Osteoblast (primary cell): ENCODE measurements at regions not wholly inside any gene's neighbourhood (a gene's known extent, or its start where the extent isn't known, plus 50 kb on each side); places are given as distances from the start of the nearest gene placed in this dataset.

ENCODE experiments used
- DNase-seq: peaks from one replicate; pipeline ENCODE4 v3.0.0; 2011; ENCODE audit warnings: low spot score, mixed read lengths; ENCODE audit not compliant: insufficient read length; ENCODE audit errors: missing footprints
- H2AFZ ChIP-seq: 2 replicates; pipeline ENCODE4 v1.6.0; 2011; ENCODE audit warnings: mild to moderate bottlenecking, low read length
- H3K27ac ChIP-seq: 2 replicates; pipeline ENCODE4 v1.5.1; 2011; ENCODE audit warnings: mild to moderate bottlenecking, low read depth, low read length, moderate library complexity
- H3K27me3 ChIP-seq: 2 replicates; pipeline ENCODE4 v1.6.0; 2012; ENCODE audit warnings: mild to moderate bottlenecking, control low read depth, inconsistent platforms, low read length, moderate library complexity; ENCODE audit not compliant: insufficient read depth
- H3K36me3 ChIP-seq: 2 replicates; pipeline ENCODE4 v1.5.1; 2011; ENCODE audit warnings: mild to moderate bottlenecking, low read length, control low read depth, moderate library complexity; ENCODE audit not compliant: insufficient read depth
- H3K4me1 ChIP-seq: 2 replicates; pipeline ENCODE4 v1.5.1; 2011; ENCODE audit warnings: mild to moderate bottlenecking, low read length, control low read depth, moderate library complexity; ENCODE audit not compliant: insufficient read depth
- H3K4me2 ChIP-seq: 2 replicates; pipeline ENCODE4 v1.6.0; 2011; ENCODE audit warnings: mild to moderate bottlenecking, low read length; ENCODE audit not compliant: insufficient read depth
- H3K4me3 ChIP-seq: fragments of 200-600 bp; sonication (generic); 3 replicates; pipeline ENCODE4 v1.5.1; 2012; ENCODE audit warnings: mild to moderate bottlenecking, low read length, inconsistent platforms; ENCODE audit not compliant: insufficient read depth
- H3K79me2 ChIP-seq: 2 replicates; pipeline ENCODE4 v1.6.0; 2012; ENCODE audit warnings: mild to moderate bottlenecking, low read length, control low read depth, inconsistent platforms; ENCODE audit not compliant: insufficient read depth
- H3K9me3 ChIP-seq: 2 replicates; pipeline ENCODE4 v1.5.1; 2011; ENCODE audit warnings: low read depth, low read length, control low read depth
- H4K20me1 ChIP-seq: 2 replicates; pipeline ENCODE4 v1.6.0; 2012; ENCODE audit warnings: mild to moderate bottlenecking, low read length, control low read depth; ENCODE audit not compliant: insufficient read depth
- TF ChIP-seq, protein P1 (sequence below): IDR thresholded peaks from 2 replicates; pipeline ENCODE4 v1.5.1; 2011; ENCODE audit warnings: mild to moderate bottlenecking, low read depth, low read length, moderate library complexity; ENCODE audit errors: extremely low read depth

DNA sequence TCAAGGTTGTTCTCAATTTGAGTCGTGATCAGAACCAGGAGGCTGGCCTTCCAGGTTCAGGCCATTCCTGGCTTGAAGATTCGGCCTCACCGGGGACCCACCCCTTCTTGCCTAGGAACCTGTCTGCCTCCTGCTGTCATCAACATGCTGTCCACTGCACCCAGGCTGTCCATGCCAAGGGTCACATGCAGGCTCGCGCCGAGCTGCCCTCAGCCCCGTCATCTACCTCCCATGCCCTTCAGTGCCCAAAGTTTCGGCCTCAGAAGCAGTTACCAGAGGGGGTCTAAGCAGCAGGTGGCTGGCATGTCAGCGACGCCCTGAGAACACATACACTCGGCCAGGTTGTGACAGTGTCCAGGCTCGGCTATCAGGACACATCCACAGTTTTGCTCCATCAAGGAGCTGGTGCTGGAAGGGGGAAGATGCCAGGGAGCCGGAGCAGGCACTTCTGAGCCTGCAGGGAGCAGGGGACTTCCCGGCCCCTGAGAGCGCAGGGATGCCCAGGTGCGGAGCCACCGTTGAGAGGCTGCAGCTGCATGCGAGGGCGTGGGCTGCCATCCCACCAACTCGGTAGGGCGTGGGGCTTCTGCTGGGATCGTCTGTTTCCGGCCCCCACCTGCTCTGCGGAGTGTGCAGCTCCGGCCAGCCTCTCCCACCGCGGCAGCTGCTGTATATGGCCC lies 590.9 kb upstream of the SLITRK5 start:
- no peak overlapping the region for H3K4me2 ChIP-seq
- H3K27ac ChIP-seq = no peak overlapping the region
- no peaks in the 10 kb centered on the region for H3K36me3 ChIP-seq
- TF ChIP-seq, protein P1, sequence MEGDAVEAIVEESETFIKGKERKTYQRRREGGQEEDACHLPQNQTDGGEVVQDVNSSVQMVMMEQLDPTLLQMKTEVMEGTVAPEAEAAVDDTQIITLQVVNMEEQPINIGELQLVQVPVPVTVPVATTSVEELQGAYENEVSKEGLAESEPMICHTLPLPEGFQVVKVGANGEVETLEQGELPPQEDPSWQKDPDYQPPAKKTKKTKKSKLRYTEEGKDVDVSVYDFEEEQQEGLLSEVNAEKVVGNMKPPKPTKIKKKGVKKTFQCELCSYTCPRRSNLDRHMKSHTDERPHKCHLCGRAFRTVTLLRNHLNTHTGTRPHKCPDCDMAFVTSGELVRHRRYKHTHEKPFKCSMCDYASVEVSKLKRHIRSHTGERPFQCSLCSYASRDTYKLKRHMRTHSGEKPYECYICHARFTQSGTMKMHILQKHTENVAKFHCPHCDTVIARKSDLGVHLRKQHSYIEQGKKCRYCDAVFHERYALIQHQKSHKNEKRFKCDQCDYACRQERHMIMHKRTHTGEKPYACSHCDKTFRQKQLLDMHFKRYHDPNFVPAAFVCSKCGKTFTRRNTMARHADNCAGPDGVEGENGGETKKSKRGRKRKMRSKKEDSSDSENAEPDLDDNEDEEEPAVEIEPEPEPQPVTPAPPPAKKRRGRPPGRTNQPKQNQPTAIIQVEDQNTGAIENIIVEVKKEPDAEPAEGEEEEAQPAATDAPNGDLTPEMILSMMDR = no peak
- no peak for DNase-seq
- H2AFZ ChIP-seq = no peak overlapping the region
- no peaks in the 10 kb centered on the region for H3K4me1 ChIP-seq
- no peaks in the 10 kb centered on the region for H4K20me1 ChIP-seq
- H3K79me2 ChIP-seq = no peaks in the 10 kb centered on the region
- H3K27me3 ChIP-seq = no peaks in the 10 kb centered on the region
- no peaks in the 10 kb centered on the region for H3K9me3 ChIP-seq
- H3K4me3 ChIP-seq = no peak overlapping the region

DNA sequence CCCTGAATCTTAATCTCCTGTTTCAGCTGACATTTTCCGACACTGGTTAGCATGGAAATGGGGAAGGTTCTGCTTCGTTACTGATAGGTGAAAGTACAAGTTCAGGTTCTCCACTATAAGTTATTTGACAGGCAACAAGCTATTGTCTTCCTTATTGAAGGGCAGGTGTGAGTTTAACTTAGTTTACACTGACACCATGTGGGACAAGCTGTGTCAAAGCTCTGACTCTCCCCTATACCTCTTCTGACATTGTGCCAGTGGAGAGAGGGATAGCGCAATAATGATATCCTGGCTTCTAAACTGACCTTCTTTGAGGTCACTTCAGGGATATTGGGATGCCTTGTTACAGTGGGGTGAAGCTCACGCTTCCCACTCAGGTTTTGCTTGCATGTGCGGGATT lies 587.0 kb upstream of the SLITRK5 start:
- H2AFZ ChIP-seq = no peak overlapping the region
- H3K36me3 ChIP-seq = no peaks in the 10 kb centered on the region
- H3K79me2 ChIP-seq = no peaks in the 10 kb centered on the region
- no peak for DNase-seq
- H3K9me3 ChIP-seq = no peaks in the 10 kb centered on the region
- TF ChIP-seq, protein P1 = no peak
- H3K27ac ChIP-seq = no peak overlapping the region
- H3K4me1 ChIP-seq = no peaks in the 10 kb centered on the region
- no peak overlapping the region for H3K4me3 ChIP-seq
- H3K27me3 ChIP-seq = no peaks in the 10 kb centered on the region
- H4K20me1 ChIP-seq = no peaks in the 10 kb centered on the region
- H3K4me2 ChIP-seq = no peak overlapping the region

DNA sequence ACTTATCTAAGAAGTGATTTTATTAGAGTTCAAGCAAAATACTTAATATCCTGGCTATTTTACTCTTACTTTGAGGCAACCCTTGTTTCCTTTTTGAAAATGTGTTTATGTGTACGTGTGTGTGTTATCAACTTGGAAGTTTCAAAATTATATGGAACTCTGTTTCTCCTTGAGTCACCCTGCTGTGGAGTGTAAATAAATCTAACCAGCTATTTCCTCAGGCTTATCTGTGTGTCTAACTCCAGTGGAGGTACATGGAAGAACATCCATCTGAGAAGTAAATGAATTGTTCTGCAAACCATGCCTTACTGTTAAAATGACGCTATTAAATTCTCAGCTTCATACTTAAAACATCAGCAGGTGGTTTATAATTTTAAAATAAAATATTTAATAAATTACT lies 583.4 kb upstream of the SLITRK5 start:
- no peaks in the 10 kb centered on the region for H3K4me1 ChIP-seq
- no peak for DNase-seq
- H3K4me3 ChIP-seq = no peak overlapping the region
- H3K4me2 ChIP-seq = no peak overlapping the region
- H4K20me1 ChIP-seq = no peaks in the 10 kb centered on the region
- H3K9me3 ChIP-seq = peaks cover 5% of the 10 kb centered on the region
- H3K27me3 ChIP-seq = no peaks in the 10 kb centered on the region
- no peak overlapping the region for H3K27ac ChIP-seq
- no peaks in the 10 kb centered on the region for H3K79me2 ChIP-seq
- TF ChIP-seq, protein P1 = no peak
- no peaks in the 10 kb centered on the region for H3K36me3 ChIP-seq
- H2AFZ ChIP-seq = no peak overlapping the region

DNA sequence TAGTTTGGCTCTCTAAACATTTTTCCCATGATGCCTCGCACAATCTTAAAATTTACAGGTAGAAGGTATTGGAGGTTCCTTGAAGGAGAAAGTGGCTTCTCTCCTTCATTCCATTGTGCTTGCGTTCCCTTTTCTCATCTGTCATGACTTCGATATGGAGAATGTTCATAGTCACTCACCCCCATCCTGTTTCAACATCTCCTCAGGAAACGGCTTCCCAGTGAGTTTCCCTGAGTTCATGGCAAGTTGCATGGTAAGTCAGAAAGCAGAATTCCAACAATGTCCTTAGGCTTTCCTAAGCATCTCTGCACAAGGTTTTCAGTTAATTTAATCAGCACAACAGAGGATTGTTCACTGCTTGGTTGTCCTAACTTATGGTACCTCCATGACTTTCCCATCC lies 581.8 kb upstream of the SLITRK5 start:
- Histone ChIP-seq H3K4me2 (no peak overlapping the region), H3K27ac (no peak overlapping the region), H4K20me1 (no peaks in the 10 kb centered on the region), H3K4me1 (no peaks in the 10 kb centered on the region), H3K79me2 (no peaks in the 10 kb centered on the region), H3K36me3 (no peaks in the 10 kb centered on the region), H3K4me3 (no peak overlapping the region), H3K9me3 (peaks cover 5% of the 10 kb centered on the region), H3K27me3 (no peaks in the 10 kb centered on the region), H2AFZ (no peak overlapping the region)
- no peak for DNase-seq
- TF ChIP-seq, protein P1 = no peak
